HCT116 (cell line): ENCODE measurements at regions not wholly inside any gene's neighbourhood (a gene's known extent, or its start where the extent isn't known, plus 50 kb on each side); places are given as distances from the start of the nearest gene placed in this dataset.

Experiments used
- ATAC-seq: fragments of 200-7000 bp; cut with Tn5 transposase; 2 replicates; pipeline ENCODE4 v1.9.1; 2020; ENCODE audit warnings: mild to moderate bottlenecking, moderate library complexity
- BruUV-seq: library from RNA; stranded (reverse); fragments of 400-500 nt; replicated peaks from 2 replicates; lab custom pipeline; 2021; lab: Mats Ljungman, UMichigan
- CTCF ChIA-PET: fragments of 300-600 bp; sonication (Branson Sonifier 250); formaldehyde crosslinking; loops from one replicate; lab custom pipeline; 2021; ENCODE audit warnings: antibody characterized with exemption; lab: Charles Lee
- POLR2A ChIA-PET: fragments of 300-600, 350-600 bp; sonication (Branson Sonifier 250); formaldehyde crosslinking; loops from one replicate; lab custom pipeline; 2021; ENCODE audit warnings: antibody characterized with exemption; lab: Charles Lee
- RAD21 ChIA-PET, 2 experiments: fragments of 300-600 bp; sonication (Branson Sonifier 250); formaldehyde crosslinking; loops; one replicate each; lab custom pipeline; 2023; ENCODE audit warnings: low total read pairs in 2 of 2; ENCODE audit not compliant: uncharacterized antibody in 2 of 2, unreplicated experiment in 2 of 2, low non-redundant PET in 1 of 2; lab: Charles Lee
- DNase-seq: peaks from one replicate; pipeline ENCODE4 v3.0.0-alpha.2; 2010; ENCODE audit warnings: low read depth, low spot score
- H2AFZ ChIP-seq: fragments of 200-600 bp; shearing (Covaris generic), sonication (generic); 2 replicates; pipeline ENCODE4 v1.6.1; 2017; ENCODE audit warnings: low read depth, mixed run types, mixed read lengths, antibody characterized with exemption, low read length; ENCODE audit not compliant: poor library complexity, severe bottlenecking
- H3K27ac ChIP-seq: 2 replicates; pipeline ENCODE4 v1.5.1; 2012; ENCODE audit warnings: low read depth, low read length
- H3K27me3 ChIP-seq: fragments of 200-600 bp; sonication (generic); 2 replicates; pipeline ENCODE4 v1.6.1; 2016; ENCODE audit warnings: mixed run types, low read length, mixed read lengths; ENCODE audit not compliant: insufficient read depth
- H3K36me3 ChIP-seq, 2 experiments: fragments of 200-500 bp in 1 of 2; fragments of 200-600 bp in 1 of 2; sonication (Bioruptor generic) in 1 of 2; sonication (generic) in 1 of 2; 2 replicates each; pipeline versions ENCODE4 v1.5.1 to v1.6.1; 2014 to 2016; ENCODE audit warnings: low read length in 2 of 2, inconsistent platforms in 1 of 2, mixed read lengths in 1 of 2, mixed run types in 1 of 2; ENCODE audit not compliant: insufficient read depth in 2 of 2, control insufficient read depth in 1 of 2
- H3K4me1 ChIP-seq, 2 experiments: fragments of 200-600 bp in 1 of 2; sonication (generic) in 1 of 2; 2 replicates each; pipeline versions ENCODE4 v1.5.1 to v1.6.1; 2012 to 2017; ENCODE audit warnings: low read length in 2 of 2, inconsistent platforms in 1 of 2, mild to moderate bottlenecking in 1 of 2, mixed read lengths in 1 of 2, mixed run types in 1 of 2, moderate library complexity in 1 of 2; ENCODE audit not compliant: insufficient read depth in 2 of 2, control insufficient read depth in 1 of 2
- H3K4me2 ChIP-seq: fragments of 200-600 bp; sonication (generic); 2 replicates; pipeline ENCODE4 v1.6.1; 2017; ENCODE audit warnings: mixed run types, low read length, mixed read lengths
- H3K4me3 ChIP-seq, 2 experiments: fragments of 200-600 bp in 1 of 2; sonication (generic) in 1 of 2; replicated peaks in 1 of 2; 2 replicates each; pipeline ENCODE4 v1.5.1; 2011 to 2016; ENCODE audit warnings: low read length in 2 of 2, control low read depth in 1 of 2, low read depth in 1 of 2, mild to moderate bottlenecking in 1 of 2, mixed read lengths in 1 of 2, mixed run types in 1 of 2
- H3K79me2 ChIP-seq: fragments of 200-600 bp; sonication (generic); 2 replicates; pipeline ENCODE4 v1.6.1; 2017; ENCODE audit warnings: mild to moderate bottlenecking, mixed run types, low read length, moderate library complexity, mixed read lengths; ENCODE audit not compliant: insufficient read depth
- H3K9ac ChIP-seq: fragments of 200-600 bp; sonication (generic); 2 replicates; pipeline ENCODE4 v1.6.1; 2016; ENCODE audit warnings: low read length, mixed read lengths
- H3K9me2 ChIP-seq: fragments of 200-600 bp; sonication (generic), shearing (Covaris generic); 2 replicates; pipeline ENCODE4 v1.6.1; 2017; ENCODE audit warnings: mixed run types, mild to moderate bottlenecking, moderate library complexity; ENCODE audit not compliant: insufficient read depth
- H3K9me3 ChIP-seq, 2 experiments: fragments of 200-500 bp in 1 of 2; fragments of 200-600 bp in 1 of 2; sonication (Bioruptor generic) in 1 of 2; sonication (generic) in 1 of 2; 2 replicates each; pipeline ENCODE4 v1.6.1; 2014 to 2017; ENCODE audit warnings: low read length in 2 of 2, mixed read lengths in 2 of 2, inconsistent platforms in 1 of 2, low read depth in 1 of 2, mild to moderate bottlenecking in 1 of 2, mixed run types in 1 of 2, moderate library complexity in 1 of 2; ENCODE audit not compliant: control insufficient read depth in 1 of 2, insufficient read depth in 1 of 2
- H4K20me1 ChIP-seq: fragments of 200-600 bp; sonication (generic), shearing (Covaris generic); 2 replicates; pipeline ENCODE4 v1.6.1; 2017; ENCODE audit warnings: mixed run types, mild to moderate bottlenecking, moderate library complexity; ENCODE audit not compliant: insufficient read depth
- CEBPB ChIP-seq: IDR thresholded peaks from 2 replicates; pipeline ENCODE4 v1.6.1; 2012; ENCODE audit warnings: low read depth
- CTCF ChIP-seq, 3 experiments: fragments of 200-600 bp in 1 of 3; sonication (generic) in 1 of 3; IDR thresholded peaks in 2 of 3; conservative IDR thresholded peaks in 1 of 3; 2 replicates each; pipeline ENCODE4 v1.5.1; 2012 to 2017; ENCODE audit warnings: low read depth in 2 of 3, low read length in 2 of 3, antibody characterized with exemption in 1 of 3, borderline replicate concordance in 1 of 3, control low read depth in 1 of 3, mild to moderate bottlenecking in 1 of 3, mixed read lengths in 1 of 3, mixed run types in 1 of 3, moderate library complexity in 1 of 3; ENCODE audit not compliant: insufficient read depth in 1 of 3
- EGR1 ChIP-seq: IDR thresholded peaks from 2 replicates; pipeline ENCODE4 v1.6.1; 2012; ENCODE audit warnings: low read depth
- EZH2 ChIP-seq: fragments of 200-600 bp; sonication (generic); IDR thresholded peaks from 2 replicates; pipeline ENCODE4 v1.6.1; 2017; ENCODE audit warnings: antibody characterized with exemption, mixed run types
- EZH2phosphoT487 ChIP-seq: fragments of 200-600 bp; IDR thresholded peaks from 2 replicates; pipeline ENCODE4 v1.6.1; 2018; ENCODE audit warnings: antibody characterized with exemption, borderline replicate concordance
- JUND ChIP-seq: IDR thresholded peaks from 2 replicates; pipeline ENCODE4 v1.6.1; 2012
- POLR2A ChIP-seq: IDR thresholded peaks from 2 replicates; pipeline ENCODE4 v1.7.0; 2011; ENCODE audit warnings: borderline replicate concordance; ENCODE audit not compliant: insufficient read depth, insufficient read length; ENCODE audit errors: extremely low read depth
- REST ChIP-seq: IDR thresholded peaks from 2 replicates; pipeline ENCODE4 v1.6.1; 2012; ENCODE audit warnings: low read depth
- SIN3A ChIP-seq: IDR thresholded peaks from 2 replicates; pipeline ENCODE4 v1.6.1; 2012; ENCODE audit warnings: low read depth
- SP1 ChIP-seq: IDR thresholded peaks from 2 replicates; pipeline ENCODE4 v1.6.1; 2012; ENCODE audit warnings: low read depth
- ZFX ChIP-seq: fragments of 450-650 bp; IDR thresholded peaks from 2 replicates; pipeline ENCODE4 v1.6.1; 2017
- ZNF274 ChIP-seq: fragments of 200-500 bp; sonication (Bioruptor generic); IDR thresholded peaks from 2 replicates; pipeline ENCODE4 v1.6.1; 2014; ENCODE audit warnings: mild to moderate bottlenecking, low read depth, low read length, inconsistent platforms
- intact Hi-C: fragments of 100-400 bp; cut with micrococcal nuclease; formaldehyde crosslinking; loops from 2 replicates; pipeline ENCODE4 v1.10.0; 2022
- TF ChIP-seq, protein P1 (sequence below): IDR thresholded peaks from 2 replicates; pipeline ENCODE4 v1.6.1; 2012
- TF ChIP-seq, protein P2 (sequence below): IDR thresholded peaks from 2 replicates; pipeline ENCODE4 v1.6.1; 2012
- TF ChIP-seq, protein P3 (sequence below): IDR thresholded peaks from 2 replicates; pipeline ENCODE4 v1.6.1; 2011; ENCODE audit warnings: mild to moderate bottlenecking, low read length, moderate library complexity; ENCODE audit not compliant: insufficient replicate concordance; ENCODE audit errors: extremely low read depth

GRCh38 chr4:162322054-162322453 lies 158.3 kb upstream of the FSTL5 start (continued):
- TF ChIP-seq CTCF (IDR thresholded peaks at IDR 0.05 in 2 of 3, conservative IDR thresholded peaks at IDR 0.05 in 1 of 3; ENCODE audit: borderline replicate concordance in 1 of 3, insufficient read depth in 1 of 3, low read depth in 2 of 3, low read length in 2 of 3) (no peak), EZH2 (no peak), ZNF274 (no peak), EGR1 (no peak), ZFX (no peak), JUND (no peak), CEBPB (no peak), SP1 (no peak)
- TF ChIP-seq, protein P1, sequence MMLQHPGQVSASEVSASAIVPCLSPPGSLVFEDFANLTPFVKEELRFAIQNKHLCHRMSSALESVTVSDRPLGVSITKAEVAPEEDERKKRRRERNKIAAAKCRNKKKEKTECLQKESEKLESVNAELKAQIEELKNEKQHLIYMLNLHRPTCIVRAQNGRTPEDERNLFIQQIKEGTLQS, result no peak
- TF ChIP-seq, protein P2, sequence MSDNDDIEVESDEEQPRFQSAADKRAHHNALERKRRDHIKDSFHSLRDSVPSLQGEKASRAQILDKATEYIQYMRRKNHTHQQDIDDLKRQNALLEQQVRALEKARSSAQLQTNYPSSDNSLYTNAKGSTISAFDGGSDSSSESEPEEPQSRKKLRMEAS, result no peak
- TF ChIP-seq, protein P3, sequence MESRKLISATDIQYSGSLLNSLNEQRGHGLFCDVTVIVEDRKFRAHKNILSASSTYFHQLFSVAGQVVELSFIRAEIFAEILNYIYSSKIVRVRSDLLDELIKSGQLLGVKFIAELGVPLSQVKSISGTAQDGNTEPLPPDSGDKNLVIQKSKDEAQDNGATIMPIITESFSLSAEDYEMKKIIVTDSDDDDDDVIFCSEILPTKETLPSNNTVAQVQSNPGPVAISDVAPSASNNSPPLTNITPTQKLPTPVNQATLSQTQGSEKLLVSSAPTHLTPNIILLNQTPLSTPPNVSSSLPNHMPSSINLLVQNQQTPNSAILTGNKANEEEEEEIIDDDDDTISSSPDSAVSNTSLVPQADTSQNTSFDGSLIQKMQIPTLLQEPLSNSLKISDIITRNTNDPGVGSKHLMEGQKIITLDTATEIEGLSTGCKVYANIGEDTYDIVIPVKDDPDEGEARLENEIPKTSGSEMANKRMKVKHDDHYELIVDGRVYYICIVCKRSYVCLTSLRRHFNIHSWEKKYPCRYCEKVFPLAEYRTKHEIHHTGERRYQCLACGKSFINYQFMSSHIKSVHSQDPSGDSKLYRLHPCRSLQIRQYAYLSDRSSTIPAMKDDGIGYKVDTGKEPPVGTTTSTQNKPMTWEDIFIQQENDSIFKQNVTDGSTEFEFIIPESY, result no peak

DNA sequence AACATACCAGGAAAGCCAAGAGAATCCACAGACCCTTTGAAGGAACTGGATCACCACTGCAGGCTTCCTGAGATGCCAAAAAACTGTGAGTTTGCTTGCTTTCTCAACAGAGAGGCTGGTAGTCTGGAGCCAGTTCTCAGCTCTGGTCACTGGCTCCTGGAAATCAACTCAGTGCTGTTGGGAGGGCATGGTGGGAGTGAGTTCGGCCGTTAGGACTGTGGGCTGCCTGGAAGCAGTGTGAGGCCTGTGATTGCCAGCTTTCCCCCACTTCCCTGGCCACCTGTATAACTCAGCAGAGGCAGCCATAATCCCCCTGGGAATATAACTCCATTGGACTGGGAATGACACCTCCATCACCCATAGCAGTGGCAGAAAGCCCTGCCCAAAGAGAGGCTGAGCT lies 122.0 kb upstream of the FSTL5 start:
- Histone ChIP-seq H3K27ac (no peak overlapping the region), H3K9me2 (0 out of 2 replicates have a peak, but pooled peaks cover 6% of the 10 kb centered on the region), H3K36me3 (no peaks in the 10 kb centered on the region), H2AFZ (no peak overlapping the region), H3K79me2 (no peaks in the 10 kb centered on the region), H3K27me3 (no peaks in the 10 kb centered on the region), H3K4me1 (no peaks in the 10 kb centered on the region), H3K9ac (no peak overlapping the region), H3K4me2 (no peak overlapping the region), H3K4me3 (no peak overlapping the region), H3K9me3 (no peaks in the 10 kb centered on the region), H4K20me1 (no peaks in the 10 kb centered on the region)
- DNase-seq (no peak), ATAC-seq (no peak)
- ChIA-PET RAD21 (no interaction called here), POLR2A (no interaction called here), CTCF (no interaction called here)
- BruUV-seq, result no TSS peak
- intact Hi-C loops, result no loop called here
- no peak for TF ChIP-seq REST
- no peak for TF ChIP-seq EZH2phosphoT487
- TF ChIP-seq SIN3A, result no peak
- no peak for TF ChIP-seq EGR1
- TF ChIP-seq POLR2A, result no peak
- TF ChIP-seq, protein P1, result no peak
- no peak for TF ChIP-seq CTCF (IDR thresholded peaks at IDR 0.05 in 2 of 3, conservative IDR thresholded peaks at IDR 0.05 in 1 of 3; ENCODE audit: borderline replicate concordance in 1 of 3, insufficient read depth in 1 of 3, low read depth in 2 of 3, low read length in 2 of 3)
